ENCODE measurements at regions not wholly inside any gene's neighbourhood (a gene's known extent, or its start where the extent isn't known, plus 50 kb on each side); places are given as distances from the start of the nearest gene placed in this dataset.
"Not testable (repeated sequence)": the region's sequence is repeated elsewhere in the genome, so short reads cannot be mapped to it uniquely, and the experiment has no call there.

DNA sequence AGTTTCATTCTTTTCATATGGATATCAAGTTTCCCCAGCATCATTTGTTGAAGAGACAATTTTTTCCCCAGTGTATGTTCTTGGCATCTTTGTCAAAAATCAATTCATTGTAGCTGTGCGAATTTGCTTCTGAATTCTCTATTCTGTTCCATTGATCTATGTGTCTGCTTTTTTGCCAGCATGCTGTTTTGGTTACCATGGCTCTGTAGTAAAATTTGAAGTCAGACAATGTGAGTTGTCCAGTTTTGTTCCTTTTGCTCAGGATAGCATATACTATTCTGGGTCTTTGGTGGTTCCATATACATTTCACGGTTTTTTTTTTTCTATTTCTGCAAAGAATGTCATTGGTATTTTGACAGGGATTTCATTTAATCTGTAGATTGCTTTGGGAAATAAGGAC, 95.6 kb downstream of the PABPC5 start:
- not testable (repeated sequence) for TF ChIP-seq EP300 (IDR thresholded peaks at IDR 0.05; ENCODE audit: borderline replicate concordance in 1 of 2, low read depth in 1 of 2, low read length in 1 of 2); RAD21 (IDR thresholded peaks at IDR 0.05; ENCODE audit: low read length); FOXM1 (IDR thresholded peaks at IDR 0.05; ENCODE audit: low read depth); POLR2AphosphoS5 (IDR thresholded peaks at IDR 0.05; ENCODE audit: low read depth, low read length)
- TF ChIP-seq, protein P1, sequence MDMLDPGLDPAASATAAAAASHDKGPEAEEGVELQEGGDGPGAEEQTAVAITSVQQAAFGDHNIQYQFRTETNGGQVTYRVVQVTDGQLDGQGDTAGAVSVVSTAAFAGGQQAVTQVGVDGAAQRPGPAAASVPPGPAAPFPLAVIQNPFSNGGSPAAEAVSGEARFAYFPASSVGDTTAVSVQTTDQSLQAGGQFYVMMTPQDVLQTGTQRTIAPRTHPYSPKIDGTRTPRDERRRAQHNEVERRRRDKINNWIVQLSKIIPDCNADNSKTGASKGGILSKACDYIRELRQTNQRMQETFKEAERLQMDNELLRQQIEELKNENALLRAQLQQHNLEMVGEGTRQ (IDR thresholded peaks at IDR 0.05; ENCODE audit: borderline replicate concordance, low read depth, low read length) = not testable (repeated sequence)
- TF ChIP-seq, protein P2, sequence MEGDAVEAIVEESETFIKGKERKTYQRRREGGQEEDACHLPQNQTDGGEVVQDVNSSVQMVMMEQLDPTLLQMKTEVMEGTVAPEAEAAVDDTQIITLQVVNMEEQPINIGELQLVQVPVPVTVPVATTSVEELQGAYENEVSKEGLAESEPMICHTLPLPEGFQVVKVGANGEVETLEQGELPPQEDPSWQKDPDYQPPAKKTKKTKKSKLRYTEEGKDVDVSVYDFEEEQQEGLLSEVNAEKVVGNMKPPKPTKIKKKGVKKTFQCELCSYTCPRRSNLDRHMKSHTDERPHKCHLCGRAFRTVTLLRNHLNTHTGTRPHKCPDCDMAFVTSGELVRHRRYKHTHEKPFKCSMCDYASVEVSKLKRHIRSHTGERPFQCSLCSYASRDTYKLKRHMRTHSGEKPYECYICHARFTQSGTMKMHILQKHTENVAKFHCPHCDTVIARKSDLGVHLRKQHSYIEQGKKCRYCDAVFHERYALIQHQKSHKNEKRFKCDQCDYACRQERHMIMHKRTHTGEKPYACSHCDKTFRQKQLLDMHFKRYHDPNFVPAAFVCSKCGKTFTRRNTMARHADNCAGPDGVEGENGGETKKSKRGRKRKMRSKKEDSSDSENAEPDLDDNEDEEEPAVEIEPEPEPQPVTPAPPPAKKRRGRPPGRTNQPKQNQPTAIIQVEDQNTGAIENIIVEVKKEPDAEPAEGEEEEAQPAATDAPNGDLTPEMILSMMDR (IDR thresholded peaks at IDR 0.05) = not testable (repeated sequence)
